ENCODE measurements at regions not wholly inside any gene's neighbourhood (a gene's known extent, or its start where the extent isn't known, plus 50 kb on each side); places are given as distances from the start of the nearest gene placed in this dataset.

DNA sequence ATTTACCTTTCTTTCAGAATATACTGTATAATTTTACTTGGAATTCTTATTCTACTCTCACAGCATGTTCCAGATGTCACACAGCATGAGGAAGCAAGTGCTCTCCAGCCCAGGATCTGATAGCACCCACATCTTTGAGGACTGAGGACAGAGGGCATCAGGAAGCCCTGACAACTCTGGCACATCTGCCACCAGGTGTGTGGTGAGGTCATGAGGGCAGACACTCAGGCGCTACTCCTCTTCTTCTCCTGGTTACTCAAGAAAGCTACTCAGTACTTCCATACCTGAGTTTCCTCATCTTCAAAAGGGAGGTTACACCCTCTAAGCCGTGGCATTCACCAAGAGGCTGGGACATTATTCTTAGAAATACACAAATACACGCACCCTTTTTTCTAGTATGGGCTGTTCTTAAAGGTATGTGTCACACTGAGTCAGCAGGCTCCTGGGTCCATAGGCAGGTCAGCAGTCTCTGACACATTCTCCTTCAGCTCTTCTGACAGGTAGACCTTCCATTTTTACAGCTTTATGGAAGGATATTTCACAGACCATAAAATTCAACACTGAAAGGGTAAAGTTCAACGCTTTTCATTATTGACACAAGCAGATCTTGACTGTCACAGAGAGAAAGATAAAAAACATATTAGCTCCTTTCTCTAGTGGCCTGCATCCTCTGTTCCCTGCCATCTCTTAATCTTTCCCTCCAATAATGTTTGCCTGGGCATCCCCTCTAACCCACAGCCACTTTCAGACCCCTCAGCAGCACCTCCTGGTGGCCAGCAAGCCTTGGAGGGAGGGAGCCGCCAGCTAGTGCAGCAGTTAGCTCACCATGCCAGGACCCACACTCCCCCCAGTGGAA lies 103.2 kb upstream of the TJP1 start (continued):
- TF ChIP-seq, protein P1, sequence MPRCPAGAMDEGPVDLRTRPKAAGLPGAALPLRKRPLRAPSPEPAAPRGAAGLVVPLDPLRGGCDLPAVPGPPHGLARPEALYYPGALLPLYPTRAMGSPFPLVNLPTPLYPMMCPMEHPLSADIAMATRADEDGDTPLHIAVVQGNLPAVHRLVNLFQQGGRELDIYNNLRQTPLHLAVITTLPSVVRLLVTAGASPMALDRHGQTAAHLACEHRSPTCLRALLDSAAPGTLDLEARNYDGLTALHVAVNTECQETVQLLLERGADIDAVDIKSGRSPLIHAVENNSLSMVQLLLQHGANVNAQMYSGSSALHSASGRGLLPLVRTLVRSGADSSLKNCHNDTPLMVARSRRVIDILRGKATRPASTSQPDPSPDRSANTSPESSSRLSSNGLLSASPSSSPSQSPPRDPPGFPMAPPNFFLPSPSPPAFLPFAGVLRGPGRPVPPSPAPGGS (CRISPR knock-in tag; IDR thresholded peaks at IDR 0.05), result no peak
- TF ChIP-seq SMC3 (IDR thresholded peaks at IDR 0.05; ENCODE audit: low read length) (peak; percentile 42; the same call in 1 of the 2 replicates), PLRG1 (conservative IDR thresholded peaks at IDR 0.05) (no peak), ZNF530 (CRISPR knock-in tag; IDR thresholded peaks at IDR 0.05; ENCODE audit: low read depth) (no peak), KDM5A (IDR thresholded peaks at IDR 0.05; ENCODE audit: borderline replicate concordance, low read length) (no peak), BCL6 (CRISPR knock-in tag; IDR thresholded peaks at IDR 0.05) (no peak), STAG1 (CRISPR knock-in tag; IDR thresholded peaks at IDR 0.05) (peak; percentile 84), CBX2 (IDR thresholded peaks at IDR 0.05; ENCODE audit: low read depth, low read length) (no peak), CBX2 (CRISPR knock-in tag; IDR thresholded peaks at IDR 0.05; ENCODE audit: low read depth) (no peak), XRCC5 (optimal IDR thresholded peaks at IDR 0.05; ENCODE audit: low read length) (peak; percentile 32)
- TF ChIP-seq, protein P2, sequence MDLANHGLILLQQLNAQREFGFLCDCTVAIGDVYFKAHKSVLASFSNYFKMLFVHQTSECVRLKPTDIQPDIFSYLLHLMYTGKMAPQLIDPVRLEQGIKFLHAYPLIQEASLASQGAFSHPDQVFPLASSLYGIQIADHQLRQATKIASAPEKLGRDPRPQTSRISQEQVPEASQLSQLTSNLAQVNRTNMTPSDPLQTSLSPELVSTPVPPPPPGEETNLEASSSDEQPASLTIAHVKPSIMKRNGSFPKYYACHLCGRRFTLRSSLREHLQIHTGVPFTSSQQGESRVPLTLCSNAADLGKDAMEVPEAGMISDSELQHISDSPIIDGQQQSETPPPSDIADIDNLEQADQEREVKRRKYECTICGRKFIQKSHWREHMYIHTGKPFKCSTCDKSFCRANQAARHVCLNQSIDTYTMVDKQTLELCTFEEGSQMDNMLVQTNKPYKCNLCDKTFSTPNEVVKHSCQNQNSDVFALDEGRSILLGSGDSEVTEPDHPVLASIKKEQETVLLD (CRISPR knock-in tag; IDR thresholded peaks at IDR 0.05; ENCODE audit: low read depth), result no peak
